ENCODE measurements at regions not wholly inside any gene's neighbourhood (a gene's known extent, or its start where the extent isn't known, plus 50 kb on each side); places are given as distances from the start of the nearest gene placed in this dataset.

- Histone ChIP-seq H3K4me2 (no peak overlapping the region), H3K4me1 (ENCODE audit: insufficient read depth) (peaks cover 4% of the 10 kb centered on the region), H2AFZ (no peak overlapping the region), H4K20me1 (ENCODE audit: insufficient read depth, poor library complexity, severe bottlenecking) (no peaks in the 10 kb centered on the region), H3K36me3 (replicated peaks; ENCODE audit: insufficient read depth, low read depth) (no peaks in the 10 kb centered on the region), H3K9me3 (ENCODE audit: low read depth) (no peaks in the 10 kb centered on the region), H3K79me2 (no peaks in the 10 kb centered on the region), H3K27ac (no peak overlapping the region), H3K4me3 (no peak overlapping the region), H3K9me2 (replicated peaks; ENCODE audit: insufficient read depth) (no peaks in the 10 kb centered on the region), H3K27me3 (no peaks in the 10 kb centered on the region)
- TF ChIP-seq EZH2phosphoT487 (IDR thresholded peaks at IDR 0.05; ENCODE audit: low read depth, severe bottlenecking, unreplicated experiment) (no peak), EZH2 (IDR thresholded peaks at IDR 0.05; ENCODE audit: borderline replicate concordance) (no peak), CTCF (IDR thresholded peaks at IDR 0.05; ENCODE audit: poor library complexity) (no peak)
- WGBS (ENCODE audit: low lambda C conversion rate, missing lambda C conversion rate): 86% methylated on average over 10 of the region's 10 CpGs
- no peak for DNase-seq (ENCODE audit: low spot score)
Measured at GRCh38 chr9:135272608-135273007, 185.1 kb downstream of the OLFM1 start.

GRCh38 chr9:135273008-135273407 lies 185.5 kb downstream of the OLFM1 start:
- H3K4me3 ChIP-seq: no peak overlapping the region
- TF ChIP-seq CTCF (IDR thresholded peaks at IDR 0.05; ENCODE audit: poor library complexity) (no peak), EZH2 (IDR thresholded peaks at IDR 0.05; ENCODE audit: borderline replicate concordance) (no peak), EZH2phosphoT487 (IDR thresholded peaks at IDR 0.05; ENCODE audit: low read depth, severe bottlenecking, unreplicated experiment) (no peak)
- no peak overlapping the region for H3K4me2 ChIP-seq
- H2AFZ ChIP-seq: no peak overlapping the region
- H3K27me3 ChIP-seq: no peaks in the 10 kb centered on the region
- no peaks in the 10 kb centered on the region for H3K79me2 ChIP-seq
- H3K4me1 ChIP-seq (ENCODE audit: insufficient read depth): no peaks in the 10 kb centered on the region
- no peaks in the 10 kb centered on the region for H4K20me1 ChIP-seq (ENCODE audit: insufficient read depth, poor library complexity, severe bottlenecking)
- 86% methylated on average over 7 of the region's 7 CpGs for WGBS (ENCODE audit: low lambda C conversion rate, missing lambda C conversion rate)
- DNase-seq (ENCODE audit: low spot score): no peak
- H3K9me2 ChIP-seq (replicated peaks; ENCODE audit: insufficient read depth): no peaks in the 10 kb centered on the region
- no peaks in the 10 kb centered on the region for H3K9me3 ChIP-seq (ENCODE audit: low read depth)
- H3K36me3 ChIP-seq (replicated peaks; ENCODE audit: insufficient read depth, low read depth): no peaks in the 10 kb centered on the region
- no peak overlapping the region for H3K27ac ChIP-seq

DNA sequence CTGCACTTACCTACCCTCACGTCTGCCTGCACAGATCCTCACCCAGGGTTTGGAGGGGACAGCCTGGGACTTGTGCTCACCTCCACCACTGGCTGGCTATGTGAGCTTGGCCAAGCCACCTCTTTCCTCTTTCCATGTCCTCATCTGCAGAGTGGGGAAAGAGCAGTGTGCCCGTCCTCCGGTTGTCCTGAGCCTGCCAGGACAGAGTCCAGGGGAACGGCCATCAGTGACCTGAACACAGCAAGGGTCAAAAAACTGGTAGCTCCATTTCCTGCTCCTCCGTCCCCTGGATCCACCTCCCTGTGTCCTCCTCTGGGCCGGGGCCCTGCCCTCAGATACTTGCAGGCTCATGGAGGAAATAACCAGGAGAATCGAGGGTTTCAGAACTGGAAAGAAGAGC lies 187.7 kb downstream of the OLFM1 start:
- WGBS (ENCODE audit: low lambda C conversion rate, missing lambda C conversion rate): 94% methylated on average over 7 of the region's 7 CpGs
- no peak overlapping the region for H3K4me3 ChIP-seq
- no peaks in the 10 kb centered on the region for H3K79me2 ChIP-seq
- H4K20me1 ChIP-seq (ENCODE audit: insufficient read depth, poor library complexity, severe bottlenecking): no peaks in the 10 kb centered on the region
- no peaks in the 10 kb centered on the region for H3K4me1 ChIP-seq (ENCODE audit: insufficient read depth)
- H3K27me3 ChIP-seq: no peaks in the 10 kb centered on the region
- no peak for DNase-seq (ENCODE audit: low spot score)
- no peaks in the 10 kb centered on the region for H3K9me2 ChIP-seq (replicated peaks; ENCODE audit: insufficient read depth)
- no peaks in the 10 kb centered on the region for H3K36me3 ChIP-seq (replicated peaks; ENCODE audit: insufficient read depth, low read depth)
- no peak overlapping the region for H3K27ac ChIP-seq
- H2AFZ ChIP-seq: no peak overlapping the region
- TF ChIP-seq CTCF (IDR thresholded peaks at IDR 0.05; ENCODE audit: poor library complexity) (no peak), EZH2 (IDR thresholded peaks at IDR 0.05; ENCODE audit: borderline replicate concordance) (no peak), EZH2phosphoT487 (IDR thresholded peaks at IDR 0.05; ENCODE audit: low read depth, severe bottlenecking, unreplicated experiment) (no peak)
- no peaks in the 10 kb centered on the region for H3K9me3 ChIP-seq (ENCODE audit: low read depth)
- no peak overlapping the region for H3K4me2 ChIP-seq
